ENCODE measurements at regions not wholly inside any gene's neighbourhood (a gene's known extent, or its start where the extent isn't known, plus 50 kb on each side); places are given as distances from the start of the nearest gene placed in this dataset.

- intact Hi-C loops (cut with micrococcal nuclease): no loop called here
- POLR2A ChIA-PET: no interaction called here
These were observed 108.9 kb upstream of the NAV2 start for GRCh38 chr11:19603771-19604170.

GRCh38 chr11:19602891-19603290 lies 109.7 kb upstream of the NAV2 start:
- WGBS (ENCODE audit: insufficient coverage): 94% methylated on average over 6 of the region's 6 CpGs
- Histone ChIP-seq H3K36me3 (replicated peaks in 1 of 2; ENCODE audit: control extremely low read depth in 1 of 2, control insufficient read depth in 1 of 2, extremely low read depth in 1 of 2, insufficient read depth in 2 of 2, low read length in 1 of 2) (no peaks in the 10 kb centered on the region), H3K9me3 (ENCODE audit: control extremely low read depth in 1 of 3, control insufficient read depth in 2 of 3, insufficient read depth in 1 of 3, low read length in 2 of 3) (no peaks in the 10 kb centered on the region), H2AFZ (ENCODE audit: insufficient read depth, low read depth, low read length, poor library complexity, severe bottlenecking) (no peak overlapping the region), H3K4me2 (replicated peaks; ENCODE audit: low read depth, low read length, poor library complexity, severe bottlenecking) (no peak overlapping the region), H3K27ac (ENCODE audit: low read length in 2 of 2) (no peak overlapping the region), H3K27me3 (replicated peaks in 1 of 4; ENCODE audit: control extremely low read depth in 1 of 4, control insufficient read depth in 3 of 4, insufficient read depth in 4 of 4, low read length in 3 of 4) (peaks cover 0 to 3% (median 0%) of the 10 kb centered on the region in 4 experiments), H4K20me1 (ENCODE audit: control insufficient read depth, insufficient read depth, low read length, poor library complexity, severe bottlenecking) (no peaks in the 10 kb centered on the region), H3K4me1 (ENCODE audit: control insufficient read depth in 2 of 2, insufficient read depth in 2 of 2, low read length in 2 of 2) (no peaks in the 10 kb centered on the region), H3K4me3 (ENCODE audit: control extremely low read depth in 1 of 5, extremely low read depth in 1 of 5, insufficient read depth in 1 of 5, low read depth in 2 of 5, low read length in 4 of 5) (no peak overlapping the region), H3K9ac (ENCODE audit: low read length) (no peak overlapping the region), H3K79me2 (ENCODE audit: control insufficient read depth, insufficient read depth, low read length) (no peaks in the 10 kb centered on the region)
- intact Hi-C loops (cut with micrococcal nuclease): no loop called here
- H3K9me3 Mint-ChIP-seq (ENCODE audit: insufficient read depth): peaks cover 4% of the 10 kb centered on the region
- no peak overlapping the region for H3K4me3 Mint-ChIP-seq
- ChIA-PET CTCF (no interaction called here), POLR2A (no interaction called here)
- no peaks in the 10 kb centered on the region for H3K4me1 Mint-ChIP-seq
- ATAC-seq (ENCODE audit: low read depth): no peak
- DNase-seq: no peak
- H3K27me3 Mint-ChIP-seq: peaks cover 28% of the 10 kb centered on the region
- TF ChIP-seq EZH2 (IDR thresholded peaks at IDR 0.05; ENCODE audit: borderline replicate concordance, insufficient read depth, low read depth, low read length, poor library complexity, severe bottlenecking) (no peak), CTCF (IDR thresholded peaks at IDR 0.05) (no peak)
- no peak overlapping the region for H3K27ac Mint-ChIP-seq

More at GRCh38 chr11:19603771-19604170, 108.9 kb upstream of the NAV2 start:
- H3K9me3 Mint-ChIP-seq (ENCODE audit: insufficient read depth): peaks cover 4% of the 10 kb centered on the region
- no peaks in the 10 kb centered on the region for H3K4me1 ChIP-seq (ENCODE audit: control insufficient read depth in 2 of 2, insufficient read depth in 2 of 2, low read length in 2 of 2)
- H3K4me2 ChIP-seq (replicated peaks; ENCODE audit: low read depth, low read length, poor library complexity, severe bottlenecking): no peak overlapping the region
- H3K9me3 ChIP-seq (ENCODE audit: control extremely low read depth in 1 of 3, control insufficient read depth in 2 of 3, insufficient read depth in 1 of 3, low read length in 2 of 3): no peaks in the 10 kb centered on the region
- H3K27me3 Mint-ChIP-seq: peaks cover 28% of the 10 kb centered on the region
- CTCF ChIA-PET: no interaction called here
- no peaks in the 10 kb centered on the region for H3K4me1 Mint-ChIP-seq
- ATAC-seq (ENCODE audit: low read depth) (no peak), DNase-seq (no peak)
- no peak overlapping the region for H3K9ac ChIP-seq (ENCODE audit: low read length)
- H3K36me3 ChIP-seq (replicated peaks in 1 of 2; ENCODE audit: control extremely low read depth in 1 of 2, control insufficient read depth in 1 of 2, extremely low read depth in 1 of 2, insufficient read depth in 2 of 2, low read length in 1 of 2): no peaks in the 10 kb centered on the region
- H3K27me3 ChIP-seq (replicated peaks in 1 of 4; ENCODE audit: control extremely low read depth in 1 of 4, control insufficient read depth in 3 of 4, insufficient read depth in 4 of 4, low read length in 3 of 4): peaks cover 0 to 3% (median 0%) of the 10 kb centered on the region in 4 experiments
- H3K4me3 Mint-ChIP-seq: no peak overlapping the region
- no peak overlapping the region for H3K4me3 ChIP-seq (ENCODE audit: control extremely low read depth in 1 of 5, extremely low read depth in 1 of 5, insufficient read depth in 1 of 5, low read depth in 2 of 5, low read length in 4 of 5)
- H4K20me1 ChIP-seq (ENCODE audit: control insufficient read depth, insufficient read depth, low read length, poor library complexity, severe bottlenecking): no peaks in the 10 kb centered on the region
- no peak overlapping the region for H3K27ac Mint-ChIP-seq
- H2AFZ ChIP-seq (ENCODE audit: insufficient read depth, low read depth, low read length, poor library complexity, severe bottlenecking): no peak overlapping the region
- no peak overlapping the region for H3K27ac ChIP-seq (ENCODE audit: low read length in 2 of 2)
- no peak for TF ChIP-seq CTCF (IDR thresholded peaks at IDR 0.05)
- no peaks in the 10 kb centered on the region for H3K79me2 ChIP-seq (ENCODE audit: control insufficient read depth, insufficient read depth, low read length)
- 97% methylated on average over 2 of the region's 2 CpGs for WGBS (ENCODE audit: insufficient coverage)

Measured in B cell (primary cell).